Pancreas (tissue), 10 donors: ENCODE measurements at regions not wholly inside any gene's neighbourhood (a gene's known extent, or its start where the extent isn't known, plus 50 kb on each side); places are given as distances from the start of the nearest gene placed in this dataset.

Source experiments
- ATAC-seq, 4 donors: fragments of 200-7000 bp; cut with Tn5 transposase; one replicate each; pipeline versions ENCODE4 v1.8.0 to v1.9.1; 2020; ENCODE audit warnings: mild to moderate bottlenecking in 4 of 4, moderate library complexity in 4 of 4
- DNase-seq, 6 donors: peaks; one replicate each; pipeline ENCODE4 v3.0.0-alpha.2; 2020
- FAIRE-seq: peaks from 2 replicates; lab custom pipeline; 2012; peaks lifted over from hg19 to GRCh38; lab: Jason Lieb, UNC
- H3K27ac ChIP-seq, 4 donors: fragments of 200-600 bp; sonication (generic); 1 replicate in 3 of 4; 2 replicates in 1 of 4; pipeline versions ENCODE4 v1.5.0 to v1.8.0; 2020
- H3K27me3 ChIP-seq, 4 donors: fragments of 200-600 bp; one replicate each; pipeline ENCODE4 v1.8.0; 2021
- H3K36me3 ChIP-seq, 3 donors: fragments of 200-600 bp; sonication (generic) in 1 of 3; one replicate each; pipeline versions ENCODE4 v1.5.0 to v1.8.0; 2020 to 2021
- H3K4me1 ChIP-seq, 3 donors: fragments of 200-600 bp; one replicate each; pipeline ENCODE4 v1.8.0; 2021
- H3K4me3 ChIP-seq, 4 donors: fragments of 200-600 bp; sonication (generic) in 2 of 4; one replicate each; pipeline versions ENCODE4 v1.5.0 to v1.8.0; 2020 to 2021
- H3K9me3 ChIP-seq, 4 donors: fragments of 200-600 bp; one replicate each; pipeline ENCODE4 v1.8.0; 2021
- whole genome bisulfite sequencing, 2 donors: extraction: QIAGEN DNeasy Blood & Tissue Kit; methylation state at CpG; one replicate each; pipeline ENCODE4 v1.1.7; 2013; 5-methylcytosine and 5-hydroxymethylcytosine counted together
- intact Hi-C, 3 donors: fragments of 100-400 bp; cut with DNase I; formaldehyde crosslinking; loops; one replicate each; pipeline versions ENCODE4 v1.11.1 to v1.14.2; 2022
- TF ChIP-seq, protein P1 (sequence below), 4 donors: fragments of 200-600 bp; sonication (generic) in 3 of 4; IDR thresholded peaks; one replicate each; pipeline versions ENCODE4 v1.5.0 to v1.8.0; 2021; ENCODE audit warnings: antibody characterized with exemption in 4 of 4
- donor health status: healthy with polysubstance abuse.
- donor health status: DM: no; HTN: no; CAD: no; lungs with moderate emphysema.
- donor health status: DM: no; HTN: no; CAD: no.
- donor health status: control.
- donor health status: control.
- donor health status: Bipolar disorder and iron deficiency.
- donor health status: DM: yes; HTN: yes; CAD: no.
- donor health status: DM: no; HTN: no; CAD: no.
- donor health status: DM: no; HTN: no; CAD: no.
- donor health status: DM: yes; HTN: yes; CAD: no.

- peak in 2 of 4 donors; percentile 33 to 38 for ATAC-seq
- no peaks in the 10 kb centered on the region for H3K27me3 ChIP-seq
- H3K36me3 ChIP-seq: no peaks in the 10 kb centered on the region
- no peak for DNase-seq
- no peak for FAIRE-seq
- no peaks in the 10 kb centered on the region for H3K9me3 ChIP-seq
- TF ChIP-seq, protein P1, sequence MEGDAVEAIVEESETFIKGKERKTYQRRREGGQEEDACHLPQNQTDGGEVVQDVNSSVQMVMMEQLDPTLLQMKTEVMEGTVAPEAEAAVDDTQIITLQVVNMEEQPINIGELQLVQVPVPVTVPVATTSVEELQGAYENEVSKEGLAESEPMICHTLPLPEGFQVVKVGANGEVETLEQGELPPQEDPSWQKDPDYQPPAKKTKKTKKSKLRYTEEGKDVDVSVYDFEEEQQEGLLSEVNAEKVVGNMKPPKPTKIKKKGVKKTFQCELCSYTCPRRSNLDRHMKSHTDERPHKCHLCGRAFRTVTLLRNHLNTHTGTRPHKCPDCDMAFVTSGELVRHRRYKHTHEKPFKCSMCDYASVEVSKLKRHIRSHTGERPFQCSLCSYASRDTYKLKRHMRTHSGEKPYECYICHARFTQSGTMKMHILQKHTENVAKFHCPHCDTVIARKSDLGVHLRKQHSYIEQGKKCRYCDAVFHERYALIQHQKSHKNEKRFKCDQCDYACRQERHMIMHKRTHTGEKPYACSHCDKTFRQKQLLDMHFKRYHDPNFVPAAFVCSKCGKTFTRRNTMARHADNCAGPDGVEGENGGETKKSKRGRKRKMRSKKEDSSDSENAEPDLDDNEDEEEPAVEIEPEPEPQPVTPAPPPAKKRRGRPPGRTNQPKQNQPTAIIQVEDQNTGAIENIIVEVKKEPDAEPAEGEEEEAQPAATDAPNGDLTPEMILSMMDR (IDR thresholded peaks at IDR 0.05): no peak
- H3K4me1 ChIP-seq: no peaks in the 10 kb centered on the region
- H3K27ac ChIP-seq: no peak overlapping the region
- H3K4me3 ChIP-seq: no peak overlapping the region
- intact Hi-C loops: no loop called here
- WGBS, 2 donors: 68 to 72% methylated on average over 4 of the region's 4 CpGs
Measured at GRCh38 chr5:81907012-81907635, 64.7 kb upstream of the ATG10 start.

- Histone ChIP-seq H3K36me3 (no peaks in the 10 kb centered on the region), H3K27me3 (no peaks in the 10 kb centered on the region), H3K4me1 (no peaks in the 10 kb centered on the region), H3K9me3 (no peaks in the 10 kb centered on the region), H3K27ac (no peak overlapping the region), H3K4me3 (no peak overlapping the region)
- peak in 3 of 4 donors; percentile 64 to 86 (median 68) for ATAC-seq
- peak in 3 of 6 donors; percentile 21 to 39 (median 34) for DNase-seq
- intact Hi-C loops: no loop called here
- WGBS, 2 donors: 23 to 26% methylated on average over 5 of the region's 5 CpGs
- no peak for FAIRE-seq
- TF ChIP-seq, protein P1 (IDR thresholded peaks at IDR 0.05): no peak
Measured at GRCh38 chr5:81906086-81906485, 65.7 kb upstream of the ATG10 start.

DNA sequence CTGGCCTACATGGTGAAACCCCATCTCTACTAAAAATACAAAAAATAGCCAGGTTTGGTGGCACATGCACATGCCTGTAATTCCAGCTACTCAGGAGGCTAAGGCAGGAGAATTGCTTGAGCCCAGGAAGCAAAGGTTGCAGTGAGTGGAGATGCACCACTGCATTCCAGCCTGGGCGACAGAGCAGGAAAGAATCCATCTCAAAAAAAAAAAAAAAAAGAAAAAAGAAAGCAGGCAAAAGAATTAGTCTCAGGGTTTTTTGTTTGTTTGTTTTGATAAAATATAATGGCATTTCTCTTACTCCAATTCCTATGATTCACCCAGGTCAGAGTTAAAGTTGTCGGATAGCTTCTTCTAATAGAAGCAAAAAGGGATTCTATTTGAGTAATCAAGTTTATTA lies 67.0 kb upstream of the ATG10 start:
- DNase-seq: no peak
- 66 to 75% methylated on average over 2 of the region's 2 CpGs for WGBS, 2 donors
- Histone ChIP-seq H3K27ac (no peak overlapping the region), H3K4me3 (no peak overlapping the region), H3K27me3 (no peaks in the 10 kb centered on the region), H3K4me1 (no peaks in the 10 kb centered on the region), H3K9me3 (no peaks in the 10 kb centered on the region), H3K36me3 (no peaks in the 10 kb centered on the region)
- FAIRE-seq: no peak
- no peak for ATAC-seq
- TF ChIP-seq, protein P1 (IDR thresholded peaks at IDR 0.05): no peak
- intact Hi-C loops: no loop called here

GRCh38 chr5:81904166-81904565 lies 67.7 kb upstream of the ATG10 start:
- no peaks in the 10 kb centered on the region for H3K27me3 ChIP-seq
- intact Hi-C loops: no loop called here
- H3K36me3 ChIP-seq: no peaks in the 10 kb centered on the region
- H3K9me3 ChIP-seq: no peaks in the 10 kb centered on the region
- TF ChIP-seq, protein P1 (IDR thresholded peaks at IDR 0.05): no peak
- no peaks in the 10 kb centered on the region for H3K4me1 ChIP-seq
- H3K27ac ChIP-seq: no peak overlapping the region
- FAIRE-seq (no peak), DNase-seq (no peak), ATAC-seq (no peak)
- no peak overlapping the region for H3K4me3 ChIP-seq
- 95 to 98% methylated on average over 3 of the region's 3 CpGs for WGBS, 2 donors

DNA sequence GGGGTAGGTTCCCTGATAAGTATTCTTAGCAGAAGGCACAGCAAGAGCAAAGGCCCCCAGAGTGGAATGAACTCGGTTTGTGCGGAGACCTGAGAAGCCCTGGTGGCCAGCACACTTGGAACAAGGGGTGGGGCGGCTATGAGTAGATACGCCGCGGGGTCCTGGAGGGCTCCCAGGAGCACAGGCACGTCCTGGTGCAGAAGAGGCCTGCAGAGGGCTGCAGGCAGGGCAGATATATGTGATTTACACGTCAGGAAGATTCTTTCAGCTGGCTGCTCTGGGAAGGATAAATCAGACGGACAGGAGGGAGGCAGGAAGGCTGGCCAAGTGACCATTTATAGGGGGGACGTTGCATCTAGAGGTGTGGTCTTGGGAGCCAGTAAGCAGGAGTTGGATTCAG lies 70.2 kb upstream of the ATG10 start:
- H3K4me1 ChIP-seq: no peaks in the 10 kb centered on the region

More for the DNA sequence above, 70.2 kb upstream of the ATG10 start:
- FAIRE-seq (no peak), ATAC-seq (no peak), DNase-seq (no peak)
- Histone ChIP-seq H3K27ac (no peak overlapping the region), H3K36me3 (no peaks in the 10 kb centered on the region), H3K4me3 (no peak overlapping the region), H3K9me3 (no peaks in the 10 kb centered on the region), H3K27me3 (no peaks in the 10 kb centered on the region)
- intact Hi-C loops: no loop called here
- TF ChIP-seq, protein P1 (IDR thresholded peaks at IDR 0.05): no peak
- WGBS, 2 donors: 79 to 82% methylated on average over 10 of the region's 10 CpGs
